Mononuclear cell (primary cell): ENCODE measurements at regions not wholly inside any gene's neighbourhood (a gene's known extent, or its start where the extent isn't known, plus 50 kb on each side); places are given as distances from the start of the nearest gene placed in this dataset.

ENCODE experiments used
- H3K27me3 ChIP-seq: 2 replicates; pipeline ENCODE4 v1.6.0; 2011; ENCODE audit warnings: low read length, control low read depth; ENCODE audit not compliant: insufficient read depth
- H3K4me1 ChIP-seq: 2 replicates; pipeline ENCODE4 v1.5.1; 2011; ENCODE audit warnings: mild to moderate bottlenecking, low read length, control low read depth; ENCODE audit not compliant: insufficient read depth
- H3K4me3 ChIP-seq: 2 replicates; pipeline ENCODE4 v1.5.1; 2011; ENCODE audit warnings: mild to moderate bottlenecking, low read length, moderate library complexity
- H3K9me3 ChIP-seq: 2 replicates; pipeline ENCODE4 v1.5.1; 2011; ENCODE audit warnings: low read depth, mild to moderate bottlenecking, control low read depth, low read length

DNA sequence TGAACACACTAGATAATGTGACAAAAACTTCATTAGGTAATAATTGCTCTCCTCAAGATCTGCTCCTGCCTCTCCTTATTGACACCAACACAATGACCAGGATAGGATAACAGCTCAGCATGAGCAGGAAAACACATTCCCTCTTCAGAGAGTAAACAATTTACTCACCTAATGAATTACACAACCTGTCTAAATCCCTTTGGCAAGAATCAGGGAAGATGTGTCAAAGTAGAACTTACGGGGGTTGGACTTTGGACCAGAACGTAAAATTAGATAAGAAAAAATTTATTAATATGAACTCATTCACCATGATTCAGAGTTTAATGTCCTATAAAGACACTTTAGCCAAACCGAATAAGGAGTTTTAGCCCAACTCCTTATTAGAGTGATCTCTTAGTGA, 512.2 kb downstream of the SATB2 start:
- H3K4me3 ChIP-seq: no peak overlapping the region
- H3K27me3 ChIP-seq: no peaks in the 10 kb centered on the region
- H3K9me3 ChIP-seq: no peaks in the 10 kb centered on the region
- no peaks in the 10 kb centered on the region for H3K4me1 ChIP-seq

DNA sequence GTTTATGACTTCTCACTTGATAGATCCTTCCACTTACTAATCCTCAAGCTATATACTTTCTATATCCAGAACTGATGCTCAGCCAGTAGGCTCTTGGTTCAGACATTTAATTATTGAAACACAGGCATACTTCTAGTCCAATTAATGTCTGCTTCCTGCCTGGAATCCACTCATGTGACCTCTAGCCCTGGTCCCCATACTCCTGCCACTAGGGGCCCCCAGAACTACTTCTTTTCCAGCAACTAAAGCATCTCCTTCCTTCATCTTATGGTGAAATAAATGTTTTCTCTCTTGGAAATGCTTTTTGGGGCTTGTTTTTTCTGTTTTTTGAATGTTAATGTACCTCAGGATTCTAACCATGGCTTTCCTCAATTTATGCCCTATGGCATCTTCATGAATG, 527.6 kb downstream of the SATB2 start:
- H3K4me3 ChIP-seq: no peak overlapping the region
- no peaks in the 10 kb centered on the region for H3K9me3 ChIP-seq
- H3K4me1 ChIP-seq: no peaks in the 10 kb centered on the region
- H3K27me3 ChIP-seq: no peaks in the 10 kb centered on the region

DNA sequence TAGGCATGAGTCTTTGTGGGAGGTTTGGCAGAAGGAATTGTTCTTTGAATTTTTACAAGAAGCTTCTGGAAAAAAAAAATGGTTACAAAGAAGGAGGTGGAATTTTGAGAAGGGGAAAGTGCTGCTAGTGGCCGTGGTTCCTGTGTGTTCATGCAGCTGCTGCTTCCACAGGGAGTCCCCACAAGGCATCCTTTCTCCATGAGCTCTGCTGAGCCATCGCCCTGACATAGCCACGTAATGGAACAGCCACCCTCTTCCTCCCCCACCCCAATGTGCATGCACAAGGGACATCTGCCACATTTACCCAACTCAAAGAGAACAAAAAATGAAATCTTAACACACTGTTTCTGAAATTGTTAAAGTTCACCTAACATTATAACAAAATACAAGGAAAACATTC, 529.7 kb downstream of the SATB2 start:
- Histone ChIP-seq H3K4me3 (no peak overlapping the region), H3K4me1 (no peaks in the 10 kb centered on the region), H3K27me3 (no peaks in the 10 kb centered on the region), H3K9me3 (no peaks in the 10 kb centered on the region)

DNA sequence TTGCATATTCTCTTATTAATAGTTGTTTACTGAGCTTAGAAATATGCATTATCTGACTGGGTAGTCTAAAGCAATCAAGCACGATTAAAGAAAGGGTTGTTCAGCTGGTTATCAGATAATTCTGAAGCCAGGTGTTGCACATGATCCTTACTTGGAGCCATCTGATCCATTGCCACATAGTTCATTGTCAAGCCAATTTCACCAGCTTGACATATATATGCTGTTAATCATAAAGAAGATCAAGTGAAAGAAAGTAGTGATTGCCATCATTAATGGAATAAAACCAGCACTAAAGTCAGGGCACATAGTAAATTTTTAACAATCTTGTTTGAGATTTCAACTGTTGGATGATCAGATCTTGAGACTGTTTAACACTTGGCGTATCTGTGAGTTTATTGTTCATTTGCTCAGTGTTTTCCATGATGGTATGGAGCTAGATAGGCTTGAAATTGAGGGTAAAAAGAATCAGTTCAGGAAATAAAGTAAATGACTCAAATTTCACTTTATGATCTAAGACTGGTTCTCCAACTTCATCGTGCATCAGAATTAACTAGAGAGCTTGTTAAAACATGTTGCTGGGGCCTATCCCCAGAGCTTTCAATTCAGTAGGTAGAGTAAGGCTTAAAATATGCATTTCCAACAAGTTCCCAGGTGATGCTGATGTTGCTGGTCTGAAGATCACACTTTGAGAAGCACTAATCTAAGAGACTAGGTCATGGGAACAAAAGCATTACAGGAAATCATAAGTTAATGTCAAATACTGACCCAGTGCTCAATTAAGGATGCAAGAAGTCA, 539.6 kb downstream of the SATB2 start:
- no peaks in the 10 kb centered on the region for H3K4me1 ChIP-seq
- H3K9me3 ChIP-seq: no peaks in the 10 kb centered on the region
- no peak overlapping the region for H3K4me3 ChIP-seq
- no peaks in the 10 kb centered on the region for H3K27me3 ChIP-seq

DNA sequence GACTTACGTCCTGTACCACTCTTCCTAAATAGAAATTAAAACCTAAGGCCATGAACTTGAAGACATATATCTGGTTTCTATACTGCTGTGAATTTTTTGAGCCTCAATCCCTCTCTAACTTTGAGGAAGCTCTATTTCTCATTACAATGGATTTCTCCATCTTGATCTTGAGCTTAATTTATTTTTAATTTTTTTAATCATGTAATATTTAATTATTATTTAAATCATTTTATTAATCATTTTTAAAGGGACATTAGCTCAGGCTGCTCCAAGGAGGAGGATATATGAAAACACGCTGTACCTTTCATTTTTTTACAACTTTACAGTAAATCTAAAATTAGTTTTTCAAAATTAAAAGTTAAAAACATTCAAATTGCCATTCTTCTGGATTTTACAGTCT, 540.5 kb downstream of the SATB2 start:
- no peaks in the 10 kb centered on the region for H3K9me3 ChIP-seq
- no peaks in the 10 kb centered on the region for H3K4me1 ChIP-seq
- H3K27me3 ChIP-seq: no peaks in the 10 kb centered on the region
- H3K4me3 ChIP-seq: no peak overlapping the region

DNA sequence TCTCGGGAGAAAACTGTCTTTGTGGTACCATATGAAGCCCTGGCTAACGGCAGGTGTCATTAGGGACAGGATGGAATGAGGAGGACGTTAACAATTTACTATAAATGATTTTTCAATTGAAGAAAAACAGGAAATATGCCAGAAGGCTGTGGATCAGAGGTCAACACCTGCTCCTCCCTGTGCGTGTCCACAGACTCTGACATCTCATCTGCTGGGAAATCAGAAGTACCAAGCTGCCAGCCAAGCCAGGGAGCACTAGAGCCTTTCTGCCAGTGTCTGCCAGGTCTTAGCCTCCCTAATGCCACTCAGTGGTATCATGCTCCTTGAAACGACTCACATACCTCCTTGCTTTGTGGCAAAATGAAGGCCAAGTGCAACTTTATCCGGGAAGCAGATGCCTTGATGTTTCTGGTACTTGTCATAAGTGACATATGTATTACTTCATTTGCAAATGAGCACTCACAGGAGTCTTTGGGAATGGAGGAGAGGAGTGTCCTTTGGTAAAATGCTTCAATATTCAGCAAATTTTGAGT, 541.1 kb downstream of the SATB2 start:
- Histone ChIP-seq H3K4me3 (no peak overlapping the region), H3K9me3 (no peaks in the 10 kb centered on the region), H3K27me3 (no peaks in the 10 kb centered on the region), H3K4me1 (no peaks in the 10 kb centered on the region)

DNA sequence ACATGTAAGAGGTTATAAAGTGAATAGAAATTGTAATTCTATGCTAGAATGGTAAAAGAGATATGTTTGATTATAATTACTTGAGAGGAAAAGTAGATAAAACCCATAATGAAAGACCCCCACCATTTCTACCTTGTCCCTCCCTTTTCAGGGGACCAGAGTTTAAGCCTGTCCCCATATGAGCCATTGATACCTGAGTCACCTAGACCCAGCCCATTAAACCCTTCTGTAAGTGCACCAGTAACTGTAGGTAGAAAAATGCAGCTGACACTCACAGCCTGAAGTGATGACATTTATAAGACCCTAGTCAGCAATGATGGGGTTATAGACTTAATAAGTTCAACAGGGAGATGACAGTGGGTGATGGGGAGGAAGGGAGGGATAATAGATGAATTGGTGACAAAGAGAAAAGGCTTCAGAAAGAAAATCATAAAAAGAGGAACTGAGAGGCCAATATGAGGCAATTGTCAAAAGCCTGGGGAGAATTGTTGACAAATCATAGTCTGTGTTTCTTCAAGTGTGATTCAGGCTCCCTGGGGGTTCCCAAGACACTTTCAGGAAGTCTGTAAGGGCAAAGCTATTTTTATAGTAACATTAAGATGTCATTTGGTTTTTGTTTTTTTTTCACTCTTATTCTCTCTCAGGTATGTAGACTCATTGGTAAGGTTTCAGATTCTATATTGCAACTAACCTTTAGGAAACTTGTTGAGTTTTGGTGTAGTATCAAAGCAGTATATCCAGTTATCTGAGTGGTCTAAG, 544.2 kb downstream of the SATB2 start:
- H3K4me3 ChIP-seq: no peak overlapping the region
- H3K4me1 ChIP-seq: no peaks in the 10 kb centered on the region
- H3K9me3 ChIP-seq: no peaks in the 10 kb centered on the region
- H3K27me3 ChIP-seq: no peaks in the 10 kb centered on the region

DNA sequence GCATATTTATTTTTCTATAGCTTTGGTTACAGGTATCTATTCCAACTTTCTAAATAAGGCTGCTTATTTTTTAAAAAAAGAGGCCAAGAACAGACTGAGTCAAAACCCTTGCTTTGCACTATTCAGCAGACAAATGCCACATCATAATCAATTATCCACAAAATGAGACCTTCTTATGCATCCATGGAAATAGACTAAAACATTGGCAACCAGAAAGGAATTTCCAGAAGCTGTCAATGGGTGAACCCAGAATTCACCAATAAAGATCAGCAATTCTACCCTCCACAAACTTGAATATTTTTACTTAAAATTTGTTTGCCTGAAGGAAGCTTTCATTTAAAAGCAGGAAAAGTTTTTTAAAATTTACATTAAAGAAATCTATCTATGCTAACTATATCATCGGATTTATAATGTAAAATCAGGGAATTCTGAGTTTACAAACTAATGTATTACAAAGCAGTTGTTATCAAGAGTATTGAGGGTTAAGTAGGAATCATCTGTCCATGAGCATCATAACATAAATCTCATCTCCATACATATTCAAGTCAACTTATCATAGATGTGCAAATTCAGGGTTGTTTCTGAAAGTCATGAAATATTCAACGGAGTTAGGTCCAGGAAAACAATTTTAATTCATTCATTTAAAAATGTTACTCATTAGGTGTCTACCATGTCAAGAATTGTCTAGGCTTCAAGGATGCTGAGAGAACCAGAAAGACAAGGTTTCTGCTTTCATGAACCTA, 548.0 kb downstream of the SATB2 start:
- Histone ChIP-seq H3K4me3 (no peak overlapping the region), H3K9me3 (no peaks in the 10 kb centered on the region), H3K27me3 (no peaks in the 10 kb centered on the region), H3K4me1 (no peaks in the 10 kb centered on the region)

DNA sequence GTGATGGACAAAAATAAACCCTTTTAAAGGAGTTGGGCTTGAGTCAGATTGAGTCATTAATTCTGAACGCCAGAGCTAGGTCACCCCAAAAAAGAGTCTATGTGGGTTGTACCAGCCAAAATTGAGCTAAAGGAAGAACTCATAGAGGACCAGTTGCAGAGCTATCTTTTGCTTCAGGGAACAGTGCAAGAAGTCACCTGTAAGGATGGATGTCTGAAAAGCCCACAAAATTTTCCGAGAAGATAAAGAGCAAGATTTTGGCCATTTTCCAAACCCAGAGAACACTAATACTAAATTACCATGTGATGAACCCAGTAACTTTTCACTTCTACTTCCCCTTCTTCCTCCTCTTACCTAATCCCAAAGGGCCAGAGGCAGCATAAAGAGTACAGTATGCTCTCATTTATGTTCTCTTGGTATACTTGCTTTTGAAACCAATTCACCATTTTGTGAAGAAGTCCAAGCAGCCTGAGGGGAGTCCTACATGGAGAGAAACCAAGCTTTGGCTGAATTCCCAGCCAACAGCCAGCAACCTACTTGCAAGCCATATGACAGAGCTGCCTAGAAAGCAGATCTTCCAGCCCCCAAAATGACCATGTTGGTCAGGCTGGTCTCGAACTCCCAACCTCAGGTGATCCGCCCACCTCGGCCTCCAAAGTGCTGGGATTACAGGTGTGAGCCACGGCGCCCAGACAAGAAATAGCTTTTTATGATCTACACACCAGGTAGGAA, 551.7 kb downstream of the SATB2 start:
- Histone ChIP-seq H3K4me3 (no peak overlapping the region), H3K4me1 (no peaks in the 10 kb centered on the region), H3K27me3 (no peaks in the 10 kb centered on the region), H3K9me3 (no peaks in the 10 kb centered on the region)

DNA sequence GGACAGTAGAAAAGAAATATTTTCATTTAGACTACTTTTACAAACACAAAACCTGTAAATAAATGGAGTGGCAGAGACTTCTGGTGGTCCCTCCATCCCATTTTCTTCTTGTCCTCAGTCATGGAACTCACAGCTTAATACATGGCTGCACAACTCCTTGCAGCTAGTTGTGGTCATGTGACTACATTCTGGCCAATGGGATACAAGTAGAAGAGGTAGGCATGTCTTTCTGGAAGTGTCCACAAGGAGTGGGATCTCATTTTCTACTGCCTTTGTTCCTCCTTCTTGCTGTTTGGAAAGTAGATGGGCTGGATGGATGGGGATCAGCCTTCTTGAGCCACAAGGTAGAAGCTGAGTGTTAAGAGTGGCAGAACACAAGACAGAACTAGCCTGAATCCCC, 555.8 kb downstream of the SATB2 start:
- H3K4me1 ChIP-seq: no peaks in the 10 kb centered on the region
- H3K9me3 ChIP-seq: no peaks in the 10 kb centered on the region
- no peaks in the 10 kb centered on the region for H3K27me3 ChIP-seq
- no peak overlapping the region for H3K4me3 ChIP-seq

DNA sequence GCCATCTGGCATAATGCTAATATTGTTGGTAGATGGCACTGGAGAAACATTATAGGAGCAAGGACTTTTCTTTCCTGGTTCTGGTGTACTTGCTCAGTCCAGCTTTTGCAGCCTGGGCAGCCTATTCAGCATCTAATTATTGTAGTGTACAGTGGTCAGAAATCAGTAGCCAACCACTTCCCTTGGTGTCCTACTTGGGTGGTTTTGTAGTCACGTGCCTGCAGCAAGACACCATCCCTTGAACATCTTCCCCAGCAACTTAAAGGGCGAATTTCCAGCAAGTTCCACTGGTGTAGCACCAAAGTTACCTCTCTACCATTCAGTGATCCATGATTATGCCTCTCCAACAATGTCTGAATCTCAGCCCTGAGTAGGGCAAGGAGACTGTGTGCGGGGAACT, 557.6 kb downstream of the SATB2 start:
- no peaks in the 10 kb centered on the region for H3K4me1 ChIP-seq
- no peaks in the 10 kb centered on the region for H3K27me3 ChIP-seq
- no peak overlapping the region for H3K4me3 ChIP-seq
- no peaks in the 10 kb centered on the region for H3K9me3 ChIP-seq

DNA sequence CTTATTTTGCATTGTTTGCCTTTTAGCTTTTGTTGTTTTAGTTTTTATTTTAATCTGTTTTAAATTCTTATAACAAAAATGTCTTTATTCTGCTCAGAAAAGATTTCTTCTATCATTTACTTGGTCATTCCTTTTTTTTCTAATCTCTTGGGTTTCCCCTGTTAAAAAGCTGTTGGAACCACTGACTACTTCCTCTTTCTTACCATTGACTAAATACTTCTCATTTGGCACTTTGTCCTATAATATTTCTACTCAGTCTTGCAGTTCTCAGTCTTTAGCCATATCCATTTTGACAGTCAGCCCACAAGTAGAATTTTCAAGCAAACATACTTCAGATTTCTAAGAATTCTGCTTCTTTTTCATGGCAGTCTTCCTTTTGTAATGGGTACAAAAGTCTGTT, 567.2 kb downstream of the SATB2 start:
- Histone ChIP-seq H3K27me3 (no peaks in the 10 kb centered on the region), H3K4me3 (no peak overlapping the region), H3K9me3 (no peaks in the 10 kb centered on the region), H3K4me1 (no peaks in the 10 kb centered on the region)

DNA sequence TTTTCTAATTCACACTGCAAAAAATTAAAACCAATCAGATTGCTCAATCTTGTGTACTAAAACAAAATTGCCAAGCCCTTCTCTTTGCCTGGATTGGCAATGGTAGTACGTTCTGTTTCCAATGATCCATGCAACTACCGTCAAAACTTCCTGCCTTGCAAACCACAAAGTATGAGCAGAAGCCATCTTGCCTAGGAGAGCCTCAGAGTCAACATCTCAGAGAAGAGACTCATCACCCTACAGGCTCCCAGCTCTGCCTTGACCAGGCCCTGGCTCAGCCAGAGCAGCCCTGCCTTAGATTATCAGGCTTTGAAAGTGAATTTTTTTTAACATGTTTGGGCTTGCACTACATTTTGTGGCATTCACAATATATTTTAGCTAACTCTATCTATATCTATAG, 574.1 kb downstream of the SATB2 start:
- H3K4me3 ChIP-seq: no peak overlapping the region

DNA sequence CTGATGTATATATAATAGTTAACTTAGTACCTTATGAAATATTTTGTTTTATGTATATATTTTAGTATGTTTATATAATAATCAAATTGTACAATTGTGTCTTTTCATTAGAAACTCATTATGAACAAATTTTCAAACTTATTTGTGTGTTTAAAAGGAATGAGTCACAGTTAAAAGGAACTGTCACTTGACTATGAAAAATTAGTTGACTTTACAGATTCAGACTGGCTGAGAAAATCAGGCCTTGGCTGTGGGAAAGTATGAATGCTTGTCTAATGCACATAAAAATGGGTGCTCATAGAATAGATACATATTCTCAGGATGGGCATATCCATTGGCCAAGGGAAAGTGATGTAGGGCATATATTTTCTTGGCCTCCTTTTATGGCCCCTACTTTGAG, 576.8 kb downstream of the SATB2 start:
- H3K4me1 ChIP-seq: no peaks in the 10 kb centered on the region
- no peaks in the 10 kb centered on the region for H3K27me3 ChIP-seq
- H3K4me3 ChIP-seq: no peak overlapping the region
- no peaks in the 10 kb centered on the region for H3K9me3 ChIP-seq

More for the DNA sequence above, 574.1 kb downstream of the SATB2 start:
- Histone ChIP-seq H3K9me3 (no peaks in the 10 kb centered on the region), H3K4me1 (no peaks in the 10 kb centered on the region), H3K27me3 (no peaks in the 10 kb centered on the region)

DNA sequence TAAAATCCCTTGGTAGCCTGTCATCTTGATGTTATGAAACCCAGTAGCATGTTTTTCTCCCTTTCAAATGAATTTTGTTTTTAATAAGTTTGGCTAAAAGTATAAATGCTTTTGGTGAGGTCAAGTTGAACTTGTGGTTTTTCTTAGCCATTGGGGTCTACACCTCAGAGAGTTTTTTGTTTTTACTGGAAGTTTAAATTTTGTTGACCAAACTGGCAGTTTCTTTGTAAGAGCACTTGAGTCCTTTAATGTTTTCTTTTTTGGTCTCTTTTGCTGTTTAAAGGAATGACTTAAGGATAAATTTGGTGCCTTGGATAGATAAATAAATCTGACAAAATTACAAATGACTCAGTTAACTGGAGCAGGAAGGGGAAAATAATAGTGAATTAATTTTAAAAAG, 577.3 kb downstream of the SATB2 start:
- H3K4me1 ChIP-seq: no peaks in the 10 kb centered on the region
- H3K9me3 ChIP-seq: no peaks in the 10 kb centered on the region
- no peak overlapping the region for H3K4me3 ChIP-seq
- H3K27me3 ChIP-seq: no peaks in the 10 kb centered on the region
